GM18508 (cell line): ENCODE measurements at regions not wholly inside any gene's neighbourhood (a gene's known extent, or its start where the extent isn't known, plus 50 kb on each side); places are given as distances from the start of the nearest gene placed in this dataset.

Experiments used
- ATAC-seq: cut with Tn5 transposase; IDR thresholded peaks from one replicate; pipeline ENCODE4 v1.9.1; 2021; ENCODE audit warnings: moderate number of reproducible peaks; ENCODE audit not compliant: insufficient read depth, unreplicated experiment

DNA sequence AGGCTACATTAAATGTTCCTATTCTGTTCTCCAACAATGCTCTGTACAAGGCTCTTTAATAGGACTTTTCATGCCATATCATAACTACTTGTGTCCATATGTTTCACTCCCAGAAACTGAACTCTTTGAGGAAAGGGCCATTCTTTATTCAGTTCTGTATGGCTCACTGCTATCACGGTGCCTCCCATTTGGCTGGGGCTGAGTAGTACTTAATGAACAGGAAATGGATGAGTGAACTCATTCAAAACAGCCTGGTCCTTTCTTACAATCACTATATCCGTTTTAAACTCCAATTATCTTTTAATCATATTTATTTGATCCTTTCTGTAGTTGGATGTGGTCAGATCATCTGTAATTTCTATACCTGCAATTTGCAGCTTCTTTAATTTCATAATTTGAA is 410.6 kb downstream of the TBC1D4 start:
- ATAC-seq = no peak

DNA sequence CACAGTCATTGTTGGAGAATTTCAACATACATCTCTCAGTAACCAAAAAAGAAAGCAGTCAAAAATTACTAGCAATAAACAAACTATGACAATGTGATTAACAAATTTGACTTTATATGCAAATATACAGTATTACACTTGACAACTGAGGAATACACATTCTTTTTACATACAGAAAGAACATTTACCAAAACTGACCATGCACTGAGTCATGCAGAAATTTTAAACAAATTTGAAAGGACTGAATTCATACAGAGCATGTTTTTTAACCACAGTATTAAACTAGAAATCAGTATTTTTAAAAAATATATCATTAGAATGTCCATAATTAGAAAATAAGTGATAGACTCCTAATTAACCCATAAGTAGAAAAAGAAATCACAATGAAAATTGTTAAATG is 420.1 kb downstream of the TBC1D4 start:
- ATAC-seq = no peak

DNA sequence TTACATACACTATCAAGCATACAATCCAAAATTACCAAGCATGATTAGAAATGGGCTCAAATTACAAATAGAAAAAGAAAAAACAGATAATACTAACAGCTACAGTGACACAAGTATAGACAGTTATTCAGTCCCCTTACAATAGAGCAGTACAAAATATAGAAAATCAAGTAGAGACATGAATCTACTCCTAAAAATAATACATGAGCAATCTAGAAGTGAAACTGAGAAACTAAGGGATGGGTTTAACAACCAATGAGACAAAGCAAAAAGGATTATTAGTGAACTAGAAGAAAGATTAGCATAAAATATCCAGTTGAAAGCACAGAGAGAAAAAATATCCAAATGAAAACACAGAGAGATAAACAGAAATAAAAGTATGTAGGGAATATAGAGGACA is 426.7 kb downstream of the TBC1D4 start:
- no peak for ATAC-seq

DNA sequence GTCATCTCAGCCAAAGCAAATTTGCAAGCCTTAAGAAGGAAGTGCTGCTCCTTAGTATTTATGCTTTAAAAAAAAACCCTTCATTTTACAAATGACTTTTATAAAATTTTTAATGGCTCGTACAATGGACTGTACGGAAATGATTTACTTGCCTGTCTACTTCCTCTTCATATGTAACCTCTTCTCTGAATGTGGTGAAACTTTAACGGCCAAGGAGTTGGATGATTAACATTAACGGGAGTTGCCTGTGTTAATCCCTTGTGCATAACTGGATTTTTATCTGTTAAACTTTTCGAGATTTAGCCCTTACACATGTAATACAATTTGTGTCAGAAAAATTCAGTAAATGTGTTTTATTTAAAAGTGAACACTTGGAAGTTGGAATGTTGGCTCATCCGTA is 429.4 kb downstream of the TBC1D4 start:
- ATAC-seq = no peak

DNA sequence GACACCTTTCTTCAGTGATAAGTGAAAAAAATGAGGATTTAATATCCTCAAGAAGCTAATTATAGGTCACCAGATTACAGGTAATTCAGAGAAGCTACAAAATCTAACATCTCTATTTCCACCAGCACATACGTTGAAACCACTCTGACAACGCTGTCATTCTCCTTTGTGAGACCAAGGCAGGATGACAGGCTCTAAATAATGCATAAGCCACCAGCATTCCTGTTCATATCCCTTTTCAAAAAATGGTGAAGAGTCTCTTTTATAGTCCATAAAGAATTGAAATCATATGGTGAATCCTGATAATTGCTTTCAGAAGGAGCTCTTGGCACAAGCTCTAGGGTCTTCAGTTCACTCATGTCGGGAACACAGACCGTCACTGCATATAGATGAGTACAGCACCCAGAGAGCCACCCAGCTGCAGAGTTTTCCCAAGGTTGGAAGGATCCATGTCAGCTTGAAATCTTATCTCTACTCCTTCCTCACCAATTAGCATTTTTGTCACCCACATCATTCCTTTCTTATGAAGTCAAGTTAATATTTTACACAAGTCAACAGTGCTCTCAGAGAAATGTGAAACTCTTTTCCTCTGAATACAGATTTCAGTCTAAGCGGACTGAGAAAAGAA is 431.4 kb downstream of the TBC1D4 start:
- ATAC-seq = no peak

DNA sequence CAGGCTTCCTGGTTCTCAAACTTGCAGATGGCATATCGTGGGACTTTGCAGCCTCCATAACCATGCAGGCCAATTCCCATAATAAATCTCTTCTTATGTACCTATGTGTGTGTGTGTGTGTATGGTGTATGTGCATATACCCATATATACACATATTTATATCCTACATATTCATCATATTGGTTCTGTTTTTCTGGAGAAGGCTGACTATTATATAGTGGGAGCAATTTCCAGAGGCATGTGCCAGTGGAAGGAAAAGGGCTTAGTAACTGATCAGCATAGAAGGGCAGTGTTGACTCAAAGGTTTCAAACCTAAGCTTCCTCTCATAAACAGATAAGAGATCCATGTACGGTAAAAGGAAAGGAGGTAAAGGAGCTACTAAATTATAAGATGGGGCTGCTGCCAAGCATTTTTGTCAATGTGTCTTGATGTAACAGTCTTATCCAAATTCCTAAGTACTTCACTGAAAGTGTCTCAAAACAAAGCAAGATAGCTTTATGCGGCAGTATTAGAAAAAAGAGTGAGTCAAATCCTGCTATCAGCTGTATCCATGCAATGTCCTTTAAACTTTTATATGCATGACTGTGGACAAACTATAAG is 432.1 kb downstream of the TBC1D4 start:
- ATAC-seq = no peak

DNA sequence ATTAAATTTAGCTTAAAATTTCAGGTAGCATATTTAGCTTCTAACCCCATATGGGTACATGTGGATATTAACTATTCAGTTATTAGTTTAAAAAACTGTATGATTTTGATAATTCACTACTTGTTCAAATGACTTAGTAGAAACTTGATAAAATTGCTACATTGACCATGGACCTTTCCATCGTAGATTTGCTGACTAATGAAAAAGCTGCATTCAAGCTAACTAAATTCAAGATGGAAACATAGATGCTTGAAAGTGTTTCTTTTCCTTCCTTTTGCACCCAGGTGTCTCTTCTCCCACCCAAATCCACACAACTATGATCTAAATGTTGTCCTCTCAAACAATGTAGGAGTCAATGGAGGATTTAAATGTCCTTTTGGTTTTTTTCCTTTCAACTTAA is 439.2 kb downstream of the TBC1D4 start:
- no peak for ATAC-seq

DNA sequence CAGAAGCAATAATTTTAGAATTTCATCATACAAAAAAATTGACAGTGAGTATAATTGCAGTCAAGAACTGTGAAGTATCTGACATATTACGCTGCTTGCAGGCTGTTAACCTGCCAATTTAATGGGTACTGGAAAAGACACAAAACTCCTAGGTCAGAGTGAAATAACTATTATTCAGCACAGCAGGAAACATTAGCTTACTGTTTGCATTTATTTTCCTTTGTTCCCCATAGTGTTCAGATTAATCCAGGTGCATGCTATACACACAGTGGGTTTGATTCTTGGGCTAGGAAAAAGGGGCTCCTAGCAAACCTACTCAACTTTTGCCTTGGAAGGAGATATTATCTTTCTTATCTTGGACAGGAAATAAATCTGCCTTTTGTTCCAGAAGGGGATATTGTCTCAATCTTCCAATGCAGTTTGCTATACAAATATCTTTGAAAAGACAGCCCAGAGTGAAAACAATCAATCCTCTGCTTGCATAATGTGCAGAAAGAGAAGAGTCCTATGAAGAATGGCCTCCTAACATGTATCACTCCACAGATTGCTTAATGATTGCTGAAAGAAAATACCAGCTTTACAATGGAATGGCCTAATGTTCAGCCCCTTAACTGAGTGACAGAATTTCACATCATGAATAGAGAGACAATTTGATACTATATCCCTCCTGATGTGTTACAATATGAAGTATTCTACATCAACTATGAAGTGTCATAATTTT is 443.4 kb downstream of the TBC1D4 start:
- no peak for ATAC-seq

DNA sequence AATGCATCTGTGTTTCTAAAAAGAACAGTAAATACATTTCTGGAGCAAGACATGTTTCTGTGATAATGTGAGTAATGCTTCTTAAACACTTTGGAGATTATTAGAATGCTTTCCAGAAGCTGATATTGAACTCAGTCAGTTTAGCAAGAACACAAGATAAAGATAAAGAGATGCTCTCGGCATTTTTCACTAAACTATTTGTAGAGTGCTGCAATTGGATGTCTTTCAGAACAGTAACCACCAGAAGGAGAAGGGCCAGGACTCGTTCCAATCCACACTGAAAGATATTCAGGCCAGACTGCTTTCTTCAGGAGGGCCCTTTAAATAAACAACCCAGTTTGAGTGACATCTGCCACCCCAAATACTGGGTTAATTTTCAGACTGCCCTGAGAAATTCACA is 456.0 kb downstream of the TBC1D4 start:
- no peak for ATAC-seq

DNA sequence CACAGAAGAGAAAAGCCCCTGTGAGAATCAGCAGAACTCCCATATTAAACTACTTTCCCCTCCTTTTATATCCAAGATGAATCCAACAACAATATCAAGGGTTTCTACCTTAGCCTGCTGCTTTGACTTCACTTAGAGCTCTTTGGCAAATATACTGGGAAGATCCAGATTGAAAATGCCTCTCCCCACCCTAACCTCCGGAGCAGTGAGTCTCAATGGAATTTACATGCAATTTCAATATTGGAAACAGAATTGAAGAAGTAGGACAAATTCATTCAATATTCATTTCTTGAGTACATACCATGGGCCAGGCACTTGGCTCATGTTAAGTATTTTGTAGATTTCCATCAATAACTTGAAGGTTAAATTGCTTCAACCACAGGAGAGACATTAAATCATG is 457.4 kb downstream of the TBC1D4 start:
- ATAC-seq = no peak

DNA sequence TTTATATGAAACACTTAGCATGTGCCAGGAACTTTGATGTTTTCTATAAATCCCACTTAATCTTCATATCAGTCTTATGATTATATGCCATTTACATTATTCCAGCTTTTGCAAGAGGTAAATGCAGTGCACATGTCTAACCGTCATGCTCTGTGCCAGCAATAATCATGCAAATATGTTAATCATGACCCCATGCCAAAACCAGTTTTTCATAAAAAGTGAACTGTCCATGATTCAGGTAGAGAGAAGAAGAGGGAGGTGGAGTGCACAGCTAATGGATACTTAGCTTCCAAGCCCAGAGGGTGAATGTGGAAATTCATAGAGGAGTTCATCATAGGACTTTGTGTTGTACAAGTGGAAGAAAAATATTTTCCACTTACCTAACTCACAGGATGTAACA is 458.4 kb downstream of the TBC1D4 start:
- no peak for ATAC-seq

DNA sequence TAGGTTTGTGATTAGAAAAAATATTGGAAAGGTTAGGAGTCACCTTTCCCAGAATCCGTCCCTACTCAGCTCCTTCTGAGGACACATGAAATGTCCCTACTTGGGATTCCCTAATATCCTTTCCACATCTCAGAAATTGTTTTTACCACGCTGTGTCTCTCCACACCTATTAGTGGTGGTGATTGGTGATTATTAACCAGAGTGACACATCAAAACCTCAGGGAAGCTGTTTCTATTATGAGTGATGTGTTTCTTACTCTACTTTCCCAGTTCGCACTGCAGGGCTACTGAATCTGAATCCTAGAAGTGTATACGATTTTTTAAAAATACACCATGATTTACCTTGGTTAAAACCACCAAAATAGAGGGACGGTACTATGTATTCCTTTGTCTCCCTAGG is 460.8 kb downstream of the TBC1D4 start:
- ATAC-seq = no peak

DNA sequence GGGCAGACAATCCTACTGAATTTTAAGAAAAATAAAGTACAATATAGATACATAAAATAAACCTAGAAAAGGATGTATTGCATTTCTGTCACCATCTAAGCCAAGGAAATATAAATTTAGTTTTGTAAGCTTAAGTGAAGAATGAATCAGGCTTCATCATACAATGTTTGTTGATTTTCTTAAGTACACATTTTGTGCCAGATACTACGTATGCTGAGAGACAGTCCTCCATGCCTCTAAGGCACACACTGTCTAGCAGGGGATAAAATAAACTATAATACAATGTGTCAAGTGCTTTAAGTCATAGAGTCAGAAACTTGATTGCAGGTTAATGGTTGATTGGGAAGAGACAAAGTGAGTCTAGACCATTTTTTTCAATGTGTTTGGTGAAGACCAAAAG is 465.7 kb downstream of the TBC1D4 start:
- no peak for ATAC-seq

DNA sequence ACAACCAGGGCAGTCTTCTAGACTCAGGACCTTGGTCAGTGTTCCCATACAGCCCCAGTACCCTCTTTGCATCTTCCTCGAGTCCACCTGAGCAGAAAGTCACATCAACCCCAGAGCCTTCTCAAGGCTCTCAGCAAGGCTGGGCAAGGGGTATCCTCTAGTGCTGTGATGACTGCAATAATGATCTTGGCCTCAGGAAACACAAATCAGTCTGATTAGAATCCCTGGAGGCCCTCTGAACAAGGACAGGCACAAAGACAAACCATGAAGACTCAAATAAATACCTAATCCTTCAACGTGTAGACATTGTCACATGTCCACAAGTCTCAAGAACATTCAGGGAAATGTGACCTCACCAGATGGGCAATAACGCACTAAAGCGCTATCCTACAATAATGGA is 468.2 kb downstream of the TBC1D4 start:
- ATAC-seq = no peak

DNA sequence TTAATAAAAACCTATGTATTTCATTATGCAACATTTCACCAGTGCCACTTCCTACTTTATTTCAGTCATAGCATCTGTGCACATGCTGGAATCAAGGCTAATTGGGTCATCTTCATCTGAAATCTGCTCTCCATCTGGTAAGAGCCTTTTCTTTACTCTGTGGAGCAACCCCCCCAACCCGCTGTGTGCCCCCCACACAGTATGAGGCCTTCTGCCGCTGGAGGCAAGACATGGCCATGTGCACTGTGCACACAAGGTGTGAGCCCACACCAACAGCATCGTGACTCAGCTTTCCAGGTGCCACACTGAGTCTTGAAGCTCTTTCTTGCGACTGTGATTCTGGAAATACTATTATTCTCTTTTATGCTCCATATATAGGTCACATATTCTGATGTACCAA is 471.0 kb downstream of the TBC1D4 start:
- no peak for ATAC-seq

DNA sequence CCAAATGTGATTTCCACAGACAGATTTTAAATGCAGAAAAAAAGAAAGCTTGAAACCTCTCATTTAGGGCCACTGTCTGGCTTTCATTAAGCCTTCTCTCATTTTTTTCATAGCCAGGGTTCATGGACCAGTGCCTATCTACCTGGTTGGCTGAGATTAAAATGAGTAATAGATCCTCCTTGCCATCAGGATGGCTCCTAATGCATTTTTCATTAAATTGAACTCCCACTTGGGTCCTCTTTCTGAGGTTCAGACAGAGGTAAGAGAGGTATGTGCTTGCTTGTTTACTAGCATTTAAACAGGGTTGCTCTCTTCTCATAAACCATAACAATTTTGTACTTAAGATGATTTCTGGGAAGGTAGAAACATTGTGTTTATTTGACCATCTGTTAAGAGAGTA is 473.0 kb downstream of the TBC1D4 start:
- no peak for ATAC-seq

DNA sequence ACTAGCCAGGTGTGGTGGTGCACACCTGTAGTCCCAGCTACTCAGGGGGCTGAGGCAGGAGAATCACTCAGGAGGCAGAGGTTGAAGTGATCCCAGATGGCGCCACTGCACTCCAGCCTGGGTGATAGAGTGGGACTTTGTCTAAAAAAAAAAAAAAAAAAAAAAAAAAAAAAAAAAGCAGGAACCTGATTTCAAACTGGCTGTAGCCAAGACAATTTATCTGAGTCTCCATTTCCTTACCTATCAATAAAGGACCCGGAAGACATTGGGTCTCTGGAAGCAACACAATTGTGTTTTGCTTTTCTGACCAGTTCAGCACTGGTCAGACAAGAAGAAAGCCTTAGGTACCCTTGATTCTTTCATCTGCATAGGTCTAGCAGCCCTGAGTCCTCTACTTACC is 491.0 kb downstream of the TBC1D4 start:
- no peak for ATAC-seq

DNA sequence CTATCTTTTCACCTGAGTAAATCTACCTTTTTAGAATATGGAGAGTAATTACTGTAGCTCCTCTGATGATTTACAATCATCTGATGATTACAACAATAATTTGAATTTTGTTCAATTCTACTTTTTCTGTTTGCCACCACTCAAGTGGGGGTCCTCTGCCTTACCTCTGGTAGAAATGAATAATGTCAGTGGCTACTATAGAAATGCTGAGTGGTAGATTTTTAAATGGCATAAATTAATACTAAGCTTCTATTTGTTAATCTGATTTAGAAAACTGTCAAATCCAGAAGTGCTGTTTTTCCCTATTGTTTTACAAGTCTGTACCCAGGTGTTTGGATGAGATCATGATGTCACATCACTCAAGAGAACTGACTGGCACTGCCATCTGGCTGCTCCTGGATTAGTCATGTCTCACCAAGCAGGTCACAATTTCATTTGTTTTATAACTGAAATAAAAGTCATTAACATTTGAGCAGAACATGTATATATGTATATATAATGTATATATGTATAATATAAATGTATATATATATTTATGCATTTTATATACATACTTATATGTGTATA is 494.8 kb downstream of the TBC1D4 start:
- no peak for ATAC-seq

DNA sequence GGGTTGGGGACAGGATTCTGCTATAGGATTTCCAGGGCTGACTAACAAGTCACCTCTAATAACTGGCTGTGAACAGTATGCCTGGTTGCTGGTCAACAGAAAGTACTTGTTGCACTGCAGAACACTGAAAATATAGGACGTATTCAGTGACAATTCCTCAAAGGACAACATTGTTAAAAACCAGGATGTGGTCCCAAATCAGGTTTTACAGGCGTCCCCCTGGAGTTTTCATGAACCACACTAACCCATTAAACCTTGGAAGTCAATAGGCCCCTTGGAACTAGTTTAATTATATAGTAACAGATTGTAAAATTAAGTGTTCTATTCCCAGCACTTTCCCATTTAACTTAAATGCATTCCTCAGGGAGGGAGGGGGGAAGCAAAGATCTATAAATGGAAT is 495.4 kb downstream of the TBC1D4 start:
- ATAC-seq = no peak

DNA sequence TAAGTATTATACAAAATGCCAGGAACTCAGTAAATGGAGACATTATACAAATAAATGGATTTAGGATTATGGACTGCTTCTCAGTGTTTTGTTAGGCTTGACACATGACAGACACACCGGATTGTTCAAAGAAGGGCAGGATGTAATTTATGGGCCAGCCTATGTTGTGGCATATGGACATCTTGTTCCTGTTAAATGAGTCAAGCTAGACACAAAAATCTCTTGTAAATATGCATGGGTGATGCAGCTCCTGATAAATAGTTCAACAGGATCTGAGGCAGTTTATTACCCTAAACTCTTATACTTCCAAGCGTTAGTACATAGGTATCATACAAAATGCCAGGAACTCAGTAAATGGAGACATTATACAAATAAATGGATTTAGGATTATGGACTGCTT is 502.3 kb downstream of the TBC1D4 start:
- ATAC-seq = no peak

DNA sequence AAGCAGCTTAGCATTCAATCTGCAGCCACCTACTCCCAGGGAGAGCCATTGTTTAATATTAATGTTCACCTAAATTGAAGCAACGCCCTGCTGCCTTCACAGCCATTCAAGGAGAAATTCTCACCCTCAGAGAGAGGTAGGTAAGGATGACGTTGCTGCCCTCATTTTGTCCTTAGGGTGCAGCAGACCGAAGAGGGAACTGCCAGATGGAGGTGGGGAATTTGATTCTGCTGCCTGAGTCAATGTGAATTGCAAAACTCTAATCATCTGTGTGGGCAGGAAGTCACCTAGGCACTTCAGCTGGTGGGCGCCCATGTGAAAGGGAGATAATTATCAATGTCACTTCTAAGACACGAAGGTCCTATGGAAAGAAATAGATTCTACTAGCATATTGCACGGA is 503.4 kb downstream of the TBC1D4 start:
- ATAC-seq = no peak

DNA sequence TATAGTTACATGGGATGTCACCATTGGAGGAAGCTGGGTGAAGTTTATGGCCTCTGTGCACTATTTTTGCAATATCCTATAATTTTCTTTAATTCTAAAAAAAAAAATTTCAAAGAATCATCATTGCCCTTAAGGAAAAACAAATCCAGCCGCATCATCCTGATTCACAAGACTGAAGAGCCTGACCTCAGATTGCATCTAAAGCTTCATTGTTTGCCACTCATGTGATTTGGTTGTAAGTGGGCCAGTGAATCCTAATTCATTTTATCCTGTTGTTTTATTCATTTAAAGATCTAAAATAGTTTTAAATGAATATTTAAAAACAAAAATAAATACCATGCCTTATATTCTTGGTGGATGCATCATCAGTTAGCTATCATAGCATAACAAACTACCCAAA is 504.5 kb downstream of the TBC1D4 start:
- no peak for ATAC-seq
